ENCODE measurements at regions not wholly inside any gene's neighbourhood (a gene's known extent, or its start where the extent isn't known, plus 50 kb on each side); places are given as distances from the start of the nearest gene placed in this dataset.

- H2AFZ ChIP-seq (ENCODE audit: low read length): peak overlapping the region; percentile 98
- peak overlapping the region; percentile 66 for H3K4me2 ChIP-seq (ENCODE audit: low read length)
Measured at GRCh38 chr14:71168564-71169427, 261.5 kb downstream of the PCNX1 start.

GRCh38 chr14:71169861-71170260, 262.6 kb downstream of the PCNX1 start:
- H3K27me3 ChIP-seq (ENCODE audit: insufficient read depth, low read length): no peaks in the 10 kb centered on the region
- no peak overlapping the region for H3K4me3 ChIP-seq (ENCODE audit: low read depth, low read length, poor library complexity, severe bottlenecking)
- no peaks in the 10 kb centered on the region for H3K9me2 ChIP-seq (ENCODE audit: low read depth, low read length)
- no peak overlapping the region for H3K9ac ChIP-seq (ENCODE audit: low read length)
- no peak overlapping the region for H3K27ac ChIP-seq (ENCODE audit: low read depth, low read length, poor library complexity, severe bottlenecking)
- H3K4me1 ChIP-seq (ENCODE audit: insufficient read depth, low read length, severe bottlenecking): peaks cover 8% of the 10 kb centered on the region
- H2AFZ ChIP-seq (ENCODE audit: low read length): no peak overlapping the region
- no peak overlapping the region for H3K4me2 ChIP-seq (ENCODE audit: low read length)
- H3F3A ChIP-seq (ENCODE audit: insufficient read depth, low read length): no peaks in the 10 kb centered on the region
- H3K79me2 ChIP-seq (ENCODE audit: insufficient read depth, low read length): no peaks in the 10 kb centered on the region
- no peaks in the 10 kb centered on the region for H4K20me1 ChIP-seq (ENCODE audit: insufficient read depth, low read length)
- TF ChIP-seq EZH2 (IDR thresholded peaks at IDR 0.05; ENCODE audit: borderline replicate concordance, low read length) (no peak), CTCF (IDR thresholded peaks at IDR 0.05; ENCODE audit: low read length) (no peak)
- no peaks in the 10 kb centered on the region for H3K36me3 ChIP-seq (ENCODE audit: insufficient read depth, low read length)
- no peaks in the 10 kb centered on the region for H3K9me3 ChIP-seq (ENCODE audit: low read length)

More at GRCh38 chr14:71168564-71169427, 261.5 kb downstream of the PCNX1 start:
- Histone ChIP-seq H3K27me3 (ENCODE audit: insufficient read depth, low read length) (no peaks in the 10 kb centered on the region), H3K79me2 (ENCODE audit: insufficient read depth, low read length) (no peaks in the 10 kb centered on the region), H3K36me3 (ENCODE audit: insufficient read depth, low read length) (no peaks in the 10 kb centered on the region), H3K4me1 (ENCODE audit: insufficient read depth, low read length, severe bottlenecking) (peaks cover 8% of the 10 kb centered on the region), H3F3A (ENCODE audit: insufficient read depth, low read length) (no peaks in the 10 kb centered on the region), H3K9me3 (ENCODE audit: low read length) (no peaks in the 10 kb centered on the region), H3K9me2 (ENCODE audit: low read depth, low read length) (no peaks in the 10 kb centered on the region), H3K4me3 (ENCODE audit: low read depth, low read length, poor library complexity, severe bottlenecking) (peak overlapping the region; percentile 60), H3K9ac (ENCODE audit: low read length) (peak overlapping the region; percentile 51), H4K20me1 (ENCODE audit: insufficient read depth, low read length) (no peaks in the 10 kb centered on the region), H3K27ac (ENCODE audit: low read depth, low read length, poor library complexity, severe bottlenecking) (no peak overlapping the region)
- TF ChIP-seq EZH2 (IDR thresholded peaks at IDR 0.05; ENCODE audit: borderline replicate concordance, low read length) (no peak), CTCF (IDR thresholded peaks at IDR 0.05; ENCODE audit: low read length) (no peak)

GRCh38 chr14:71175491-71175890, 268.2 kb downstream of the PCNX1 start:
- TF ChIP-seq CTCF (IDR thresholded peaks at IDR 0.05; ENCODE audit: low read length) (no peak), EZH2 (IDR thresholded peaks at IDR 0.05; ENCODE audit: borderline replicate concordance, low read length) (no peak)

More at GRCh38 chr14:71175491-71175890, 268.2 kb downstream of the PCNX1 start:
- H3K79me2 ChIP-seq (ENCODE audit: insufficient read depth, low read length): no peaks in the 10 kb centered on the region
- no peak overlapping the region for H3K4me2 ChIP-seq (ENCODE audit: low read length)
- H3K27me3 ChIP-seq (ENCODE audit: insufficient read depth, low read length): peaks cover 2% of the 10 kb centered on the region; the same call in 1 of the 2 replicates
- no peaks in the 10 kb centered on the region for H3K9me3 ChIP-seq (ENCODE audit: low read length)
- H3F3A ChIP-seq (ENCODE audit: insufficient read depth, low read length): no peaks in the 10 kb centered on the region
- no peaks in the 10 kb centered on the region for H3K9me2 ChIP-seq (ENCODE audit: low read depth, low read length)
- no peak overlapping the region for H3K4me3 ChIP-seq (ENCODE audit: low read depth, low read length, poor library complexity, severe bottlenecking)
- H4K20me1 ChIP-seq (ENCODE audit: insufficient read depth, low read length): no peaks in the 10 kb centered on the region
- no peaks in the 10 kb centered on the region for H3K36me3 ChIP-seq (ENCODE audit: insufficient read depth, low read length)
- no peaks in the 10 kb centered on the region for H3K4me1 ChIP-seq (ENCODE audit: insufficient read depth, low read length, severe bottlenecking)
- H3K27ac ChIP-seq (ENCODE audit: low read depth, low read length, poor library complexity, severe bottlenecking): no peak overlapping the region
- H3K9ac ChIP-seq (ENCODE audit: low read length): no peak overlapping the region
- H2AFZ ChIP-seq (ENCODE audit: low read length): no peak overlapping the region

Data from OCI-LY1 (cell line).